Lung (tissue), 11 donors: ENCODE measurements at regions not wholly inside any gene's neighbourhood (a gene's known extent, or its start where the extent isn't known, plus 50 kb on each side); places are given as distances from the start of the nearest gene placed in this dataset.

Source experiments
- ATAC-seq: fragments of 200-7000 bp; cut with Tn5 transposase; one replicate; pipeline ENCODE4 v1.9.1; 2020; ENCODE audit warnings: moderate number of reproducible peaks; ENCODE audit not compliant: insufficient read depth, low FRiP score
- DNase-seq, 3 donors: peaks; one replicate each; pipeline ENCODE4 v3.0.0-alpha.2; 2013 to 2017
- H3K27ac ChIP-seq, 2 donors: one replicate each; pipeline ENCODE4 v1.5.1; 2013; ENCODE audit warnings: mild to moderate bottlenecking in 2 of 2, moderate library complexity in 2 of 2, control low read depth in 1 of 2, inconsistent platforms in 1 of 2, low read depth in 1 of 2, low read length in 1 of 2
- H3K27me3 ChIP-seq, 3 donors: one replicate each; pipeline ENCODE4 v1.5.1; 2013; ENCODE audit warnings: low read length in 2 of 3; ENCODE audit not compliant: control insufficient read depth in 3 of 3, insufficient read depth in 3 of 3
- H3K36me3 ChIP-seq, 4 donors: one replicate each; pipeline ENCODE4 v1.5.1; 2013; ENCODE audit warnings: low read length in 4 of 4, mild to moderate bottlenecking in 1 of 4, moderate library complexity in 1 of 4; ENCODE audit not compliant: control insufficient read depth in 4 of 4, insufficient read depth in 4 of 4
- H3K4me1 ChIP-seq, 5 donors: one replicate each; pipeline ENCODE4 v1.5.1; 2013; ENCODE audit warnings: low read length in 5 of 5, mild to moderate bottlenecking in 2 of 5, moderate library complexity in 1 of 5; ENCODE audit not compliant: control insufficient read depth in 5 of 5, insufficient read depth in 5 of 5
- H3K4me3 ChIP-seq: one replicate; pipeline ENCODE4 v1.5.1; 2013; ENCODE audit warnings: mild to moderate bottlenecking, control low read depth, moderate library complexity
- H3K9ac ChIP-seq, 2 donors: one replicate each; pipeline ENCODE4 v1.5.1; 2013; ENCODE audit warnings: low read length in 2 of 2, control low read depth in 1 of 2; ENCODE audit not compliant: insufficient read depth in 1 of 2
- H3K9me3 ChIP-seq, 4 donors: one replicate each; pipeline ENCODE4 v1.5.1; 2013; ENCODE audit warnings: low read length in 3 of 4, mild to moderate bottlenecking in 1 of 4, moderate library complexity in 1 of 4; ENCODE audit not compliant: control insufficient read depth in 4 of 4, insufficient read depth in 3 of 4
- CTCF ChIP-seq: IDR thresholded peaks from 2 replicates; pipeline ENCODE4 v1.5.1; 2012; ENCODE audit warnings: mild to moderate bottlenecking; ENCODE audit errors: control extremely low read depth, extremely low read depth
- WGBS, 2 donors: extraction: QIAGEN DNeasy Blood & Tissue Kit; methylation state at CpG; one replicate each; pipeline ENCODE4 v1.1.7; 2013; 5-methylcytosine and 5-hydroxymethylcytosine counted together
- donor health status: control.
- donor health status: control.
- donor health status: Bipolar disorder and iron deficiency.
- donor health status: healthy.
- donor health status: DM: yes; HTN: yes; CAD: no.

GRCh38 chr22:49469896-49470740 is 357.6 kb downstream of the BRD1 start:
- no peak for TF ChIP-seq CTCF
- DNase-seq (no peak), ATAC-seq (no peak)
- no peak overlapping the region for H3K4me3 ChIP-seq
- 84 to 90% methylated on average over 33 of the region's 33 CpGs for WGBS, 2 donors
- peaks cover 0 to 5% (median 0%) of the 10 kb centered on the region in 4 donors for H3K9me3 ChIP-seq
- peaks cover 0 to 9% (median 4%) of the 10 kb centered on the region in 5 donors for H3K4me1 ChIP-seq
- no peak overlapping the region for H3K9ac ChIP-seq
- no peak overlapping the region for H3K27ac ChIP-seq
- H3K27me3 ChIP-seq: peaks cover 0 to 11% (median 10%) of the 10 kb centered on the region in 3 donors
- H3K36me3 ChIP-seq: no peaks in the 10 kb centered on the region

DNA sequence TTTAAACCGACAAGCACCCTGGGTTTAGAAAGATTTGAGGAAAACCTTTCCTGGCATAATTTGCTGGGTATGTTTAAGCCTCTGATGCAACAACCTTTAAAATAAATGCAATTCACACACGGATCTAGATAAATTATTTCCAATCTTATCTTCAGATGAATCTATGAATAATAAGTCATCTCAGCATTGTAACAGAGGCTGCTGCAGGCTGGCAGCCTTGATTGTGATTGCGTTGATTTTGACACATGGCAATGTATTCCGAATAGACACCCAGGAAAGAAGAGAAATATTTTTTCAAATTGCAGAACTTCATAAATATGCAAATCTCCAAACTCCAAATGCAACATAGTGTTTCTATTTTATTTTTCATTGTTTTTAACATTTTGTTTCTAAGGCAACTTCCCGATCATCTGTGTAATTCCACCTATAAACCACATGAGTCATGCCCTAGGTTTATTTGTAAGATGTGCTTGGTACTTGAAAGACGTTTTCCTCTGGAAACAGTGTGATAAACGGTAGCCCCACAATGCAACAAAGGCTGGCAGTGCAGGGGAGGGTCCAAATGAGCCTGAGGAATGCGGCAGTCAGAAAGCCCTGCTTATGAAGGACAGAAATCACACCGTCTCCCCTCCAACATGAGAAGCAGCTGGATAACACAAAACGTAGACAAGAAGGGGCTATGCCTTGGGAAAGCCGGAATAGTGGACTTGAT is 359.0 kb downstream of the BRD1 start:
- WGBS, 2 donors: 58 to 75% methylated on average over 11 of the region's 11 CpGs
- DNase-seq (no peak), ATAC-seq (no peak)

GRCh38 chr22:49466878-49467595 is 360.6 kb downstream of the BRD1 start:
- peaks cover 0 to 5% (median 0%) of the 10 kb centered on the region in 4 donors for H3K9me3 ChIP-seq
- peaks cover 0 to 9% (median 2%) of the 10 kb centered on the region in 3 donors for H3K27me3 ChIP-seq
- ATAC-seq (no peak), DNase-seq (no peak)
- H3K9ac ChIP-seq: no peak overlapping the region
- no peak for TF ChIP-seq CTCF
- H3K27ac ChIP-seq: no peak overlapping the region
- no peaks in the 10 kb centered on the region for H3K36me3 ChIP-seq
- H3K4me3 ChIP-seq: no peak overlapping the region
- peaks cover 0 to 9% (median 7%) of the 10 kb centered on the region in 5 donors for H3K4me1 ChIP-seq
- 76 to 83% methylated on average over 17 of the region's 17 CpGs for WGBS, 2 donors

More for the DNA sequence above, 359.0 kb downstream of the BRD1 start:
- Histone ChIP-seq H3K9me3 (peaks cover 0 to 5% (median 0%) of the 10 kb centered on the region in 4 donors), H3K27ac (no peak overlapping the region), H3K27me3 (peaks cover 0 to 12% (median 8%) of the 10 kb centered on the region in 3 donors), H3K4me3 (no peak overlapping the region), H3K4me1 (peaks cover 0 to 9% (median 6%) of the 10 kb centered on the region in 5 donors), H3K36me3 (no peaks in the 10 kb centered on the region), H3K9ac (no peak overlapping the region)
- TF ChIP-seq CTCF: no peak
